ENCODE measurements at regions not wholly inside any gene's neighbourhood (a gene's known extent, or its start where the extent isn't known, plus 50 kb on each side); places are given as distances from the start of the nearest gene placed in this dataset.
"Not testable (repeated sequence)": the region's sequence is repeated elsewhere in the genome, so short reads cannot be mapped to it uniquely, and the experiment has no call there.

- no peak for FAIRE-seq
Measured at GRCh38 chr3:51588724-51589123, 50.2 kb downstream of the RAD54L2 start.

DNA sequence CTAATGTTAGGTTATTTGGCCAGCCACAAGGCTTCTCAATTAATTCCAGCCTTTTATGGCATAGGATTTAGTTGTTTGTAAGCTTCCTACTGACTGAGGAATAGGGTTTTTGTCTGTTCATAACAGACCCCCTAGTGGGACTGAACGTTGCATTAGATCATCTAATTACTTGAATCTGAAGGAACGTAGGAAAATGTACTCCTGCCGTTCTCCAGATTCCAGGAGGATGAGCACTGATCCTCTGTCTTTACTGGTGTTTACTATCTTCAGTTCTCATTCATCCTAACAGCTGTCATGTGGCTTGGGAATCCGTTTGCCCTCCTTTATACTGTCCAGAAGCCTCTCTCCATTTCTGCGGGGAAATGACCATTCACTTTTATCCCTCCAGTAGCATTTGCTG, 52.7 kb downstream of the RAD54L2 start:
- H3K27me3 ChIP-seq (ENCODE audit: control insufficient read depth, insufficient read depth, low read length) = no peaks in the 10 kb centered on the region
- DNase-seq (ENCODE audit: low read depth) (no peak), FAIRE-seq (no peak)
- TF ChIP-seq CTCF (IDR thresholded peaks at IDR 0.05; ENCODE audit: insufficient read depth, low read length, severe bottlenecking) = no peak
- no peak overlapping the region for H3K4me3 ChIP-seq (ENCODE audit: low read depth, low read length)
- peaks cover 4% of the 10 kb centered on the region for H3K36me3 ChIP-seq (ENCODE audit: control insufficient read depth, insufficient read depth, low read length)

More at GRCh38 chr3:51588724-51589123, 50.2 kb downstream of the RAD54L2 start:
- no peak for TF ChIP-seq CTCF (IDR thresholded peaks at IDR 0.05; ENCODE audit: insufficient read depth, low read length, severe bottlenecking)
- H3K27me3 ChIP-seq (ENCODE audit: control insufficient read depth, insufficient read depth, low read length) = no peaks in the 10 kb centered on the region
- H3K36me3 ChIP-seq (ENCODE audit: control insufficient read depth, insufficient read depth, low read length) = peaks cover 1% of the 10 kb centered on the region
- no peak overlapping the region for H3K4me3 ChIP-seq (ENCODE audit: low read depth, low read length)
- no peak for DNase-seq (ENCODE audit: low read depth)

GRCh38 chr3:51593697-51594096, 55.2 kb downstream of the RAD54L2 start:
- no peak for FAIRE-seq
- Histone ChIP-seq H3K36me3 (ENCODE audit: control insufficient read depth, insufficient read depth, low read length) (peaks cover 6% of the 10 kb centered on the region), H3K4me3 (ENCODE audit: low read depth, low read length) (no peak overlapping the region), H3K27me3 (ENCODE audit: control insufficient read depth, insufficient read depth, low read length) (no peaks in the 10 kb centered on the region)
- DNase-seq (ENCODE audit: low read depth) = no peak
- TF ChIP-seq CTCF (IDR thresholded peaks at IDR 0.05; ENCODE audit: insufficient read depth, low read length, severe bottlenecking) = no peak

DNA sequence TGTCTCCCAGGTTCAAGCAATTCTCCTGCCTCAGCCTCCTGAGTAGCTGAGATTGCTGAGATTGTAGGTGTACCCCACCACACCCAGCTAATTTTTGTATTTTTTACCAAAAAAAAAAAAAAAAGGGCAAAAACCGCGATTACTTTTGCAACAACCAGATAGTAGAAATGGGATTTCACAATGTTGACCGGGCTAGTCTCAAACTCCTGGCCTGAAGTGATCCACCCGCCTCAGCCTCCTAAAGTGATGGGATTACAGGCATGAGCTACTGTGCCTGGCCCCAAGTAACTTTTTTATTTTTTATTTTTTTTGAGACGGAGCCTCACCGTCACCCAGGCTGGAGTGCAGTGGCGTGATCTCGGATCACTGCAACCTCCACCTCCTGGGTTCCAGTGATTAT, 61.1 kb downstream of the RAD54L2 start:
- not testable (repeated sequence) for H3K36me3 ChIP-seq (ENCODE audit: control insufficient read depth, insufficient read depth, low read length); H3K27me3 ChIP-seq (ENCODE audit: control insufficient read depth, insufficient read depth, low read length); DNase-seq (ENCODE audit: low read depth); FAIRE-seq; H3K4me3 ChIP-seq (ENCODE audit: low read depth, low read length)

DNA sequence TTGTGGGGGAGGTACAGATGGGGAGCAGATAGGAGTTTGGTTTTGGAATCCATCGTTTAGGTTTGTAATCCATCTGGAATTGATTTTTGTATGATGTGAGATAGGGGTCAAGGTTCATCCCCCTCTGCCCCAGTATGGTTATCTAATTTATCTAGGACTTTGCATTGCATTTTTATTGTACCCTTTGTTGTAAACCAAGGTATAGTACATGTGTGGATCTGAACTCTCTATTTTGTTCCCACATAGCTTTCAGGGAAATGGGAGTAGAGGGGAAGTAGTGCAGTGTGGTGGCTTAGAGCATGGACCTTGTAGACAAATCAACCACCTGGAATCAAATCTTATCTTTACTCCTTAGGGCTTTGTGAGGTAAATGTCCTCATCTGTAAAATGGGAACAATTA, 65.7 kb downstream of the RAD54L2 start:
- TF ChIP-seq CTCF (IDR thresholded peaks at IDR 0.05; ENCODE audit: insufficient read depth, low read length, severe bottlenecking) = no peak
- DNase-seq (ENCODE audit: low read depth) = no peak

DNA sequence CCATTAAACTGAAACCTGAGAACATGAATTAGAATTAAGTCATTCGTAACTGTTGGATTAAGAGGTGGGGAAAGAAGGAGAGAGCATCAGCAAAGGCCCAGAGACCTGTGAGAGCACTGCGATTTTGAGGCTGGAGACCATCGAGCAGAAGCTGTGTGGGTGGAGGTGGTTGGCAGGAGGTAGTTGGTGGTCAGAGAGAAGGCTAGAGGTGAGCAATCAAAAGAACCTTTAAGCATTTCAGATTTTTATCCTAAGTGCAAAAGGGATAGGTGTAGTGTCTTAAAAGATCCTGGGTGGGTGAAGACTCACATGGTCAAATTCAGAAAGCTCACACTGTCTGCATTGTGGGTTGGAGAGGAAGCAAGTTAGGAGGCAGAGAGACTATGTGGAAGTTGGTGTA, 65.1 kb upstream of the TEX264 start:
- DNase-seq (ENCODE audit: low read depth) = no peak
- TF ChIP-seq CTCF (IDR thresholded peaks at IDR 0.05; ENCODE audit: insufficient read depth, low read length, severe bottlenecking) = no peak
- Histone ChIP-seq H3K36me3 (ENCODE audit: control insufficient read depth, insufficient read depth, low read length) (no peaks in the 10 kb centered on the region), H3K27me3 (ENCODE audit: control insufficient read depth, insufficient read depth, low read length) (no peaks in the 10 kb centered on the region), H3K4me3 (ENCODE audit: low read depth, low read length) (no peak overlapping the region)
- FAIRE-seq = no peak

More for the DNA sequence above, 65.7 kb downstream of the RAD54L2 start:
- Histone ChIP-seq H3K36me3 (ENCODE audit: control insufficient read depth, insufficient read depth, low read length) (no peaks in the 10 kb centered on the region), H3K27me3 (ENCODE audit: control insufficient read depth, insufficient read depth, low read length) (no peaks in the 10 kb centered on the region), H3K4me3 (ENCODE audit: low read depth, low read length) (no peak overlapping the region)
- no peak for FAIRE-seq

DNA sequence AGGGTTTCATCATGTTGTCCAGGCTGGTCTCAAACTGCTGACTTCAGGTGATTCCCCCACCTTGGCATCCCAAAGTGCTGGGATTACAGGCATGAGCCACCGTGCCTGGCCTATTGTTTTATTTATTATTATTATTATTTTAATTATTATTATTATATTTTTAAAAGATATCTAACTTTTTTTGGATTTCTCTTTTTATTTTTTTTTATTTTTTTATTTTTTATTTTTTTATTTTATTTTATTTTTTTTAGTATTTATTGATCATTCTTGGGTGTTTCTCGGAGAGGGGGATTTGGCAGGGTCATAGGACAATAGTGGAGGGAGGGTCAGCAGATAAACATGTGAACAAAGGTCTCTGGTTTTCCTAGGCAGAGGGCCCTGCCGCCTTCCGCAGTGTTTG, 64.2 kb upstream of the TEX264 start:
- not testable (repeated sequence) for DNase-seq (ENCODE audit: low read depth); H3K36me3 ChIP-seq (ENCODE audit: control insufficient read depth, insufficient read depth, low read length); FAIRE-seq; H3K4me3 ChIP-seq (ENCODE audit: low read depth, low read length); H3K27me3 ChIP-seq (ENCODE audit: control insufficient read depth, insufficient read depth, low read length)

DNA sequence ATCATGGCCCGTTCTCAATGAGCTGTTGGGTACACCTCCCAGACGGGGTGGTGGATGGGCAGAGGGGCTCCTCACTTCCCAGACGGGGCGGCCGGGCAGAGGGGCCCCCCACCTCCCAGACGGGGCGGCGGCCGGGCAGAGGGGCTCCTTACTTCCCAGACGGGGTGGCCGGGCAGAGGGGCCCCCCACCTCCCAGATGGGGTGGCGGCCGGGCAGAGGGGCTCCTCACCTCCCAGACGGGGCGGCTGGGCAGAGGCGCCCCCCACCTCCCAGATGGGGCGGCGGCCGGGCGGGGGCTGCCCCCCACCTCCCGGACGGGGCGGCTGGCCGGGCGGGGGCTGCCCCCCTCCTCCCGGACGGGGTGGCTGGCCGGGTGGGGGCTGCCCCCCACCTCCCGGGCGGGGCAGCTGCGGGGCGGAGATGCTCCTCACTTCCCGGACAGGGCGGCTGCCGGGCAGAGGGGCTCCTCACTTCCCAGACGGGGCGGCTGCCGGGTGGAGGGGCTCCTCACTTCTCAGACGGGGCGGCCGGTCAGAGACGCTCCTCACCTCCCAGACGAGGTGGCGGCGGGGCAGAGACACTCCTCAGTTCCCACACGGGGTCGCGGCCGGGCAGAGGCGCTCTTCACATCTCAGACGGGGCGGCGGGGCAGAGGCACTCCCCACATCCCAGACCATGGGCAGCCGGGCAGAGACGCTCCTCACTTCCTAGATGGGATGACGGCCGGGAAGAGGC, 63.3 kb upstream of the TEX264 start:
- not testable (repeated sequence) for FAIRE-seq; H3K4me3 ChIP-seq (ENCODE audit: low read depth, low read length); DNase-seq (ENCODE audit: low read depth); H3K27me3 ChIP-seq (ENCODE audit: control insufficient read depth, insufficient read depth, low read length); H3K36me3 ChIP-seq (ENCODE audit: control insufficient read depth, insufficient read depth, low read length)

All from bronchial epithelial cell (primary cell).